GM12891 (cell line): ENCODE measurements at regions not wholly inside any gene's neighbourhood (a gene's known extent, or its start where the extent isn't known, plus 50 kb on each side); places are given as distances from the start of the nearest gene placed in this dataset.

Experiments
- PAX5 ChIP-seq: IDR thresholded peaks from 2 replicates; pipeline ENCODE4 v1.6.1; 2011; ENCODE audit warnings: low read length, moderate library complexity, mild to moderate bottlenecking; ENCODE audit not compliant: insufficient read depth, severe bottlenecking
- POLR2A ChIP-seq: IDR thresholded peaks from 2 replicates; pipeline ENCODE4 v1.6.1; 2011; ENCODE audit warnings: low read depth, low read length, control low read depth
- POLR2AphosphoS5 ChIP-seq: IDR thresholded peaks from 2 replicates; pipeline ENCODE4 v1.6.1; 2011; ENCODE audit warnings: low read depth, low read length, control low read depth
- SPI1 ChIP-seq: IDR thresholded peaks from 2 replicates; pipeline ENCODE4 v1.6.1; 2011; ENCODE audit warnings: low read depth, low read length, control low read depth
- TAF1 ChIP-seq: IDR thresholded peaks from 2 replicates; pipeline ENCODE4 v1.6.1; 2011; ENCODE audit warnings: low read depth, low read length, control low read depth

DNA sequence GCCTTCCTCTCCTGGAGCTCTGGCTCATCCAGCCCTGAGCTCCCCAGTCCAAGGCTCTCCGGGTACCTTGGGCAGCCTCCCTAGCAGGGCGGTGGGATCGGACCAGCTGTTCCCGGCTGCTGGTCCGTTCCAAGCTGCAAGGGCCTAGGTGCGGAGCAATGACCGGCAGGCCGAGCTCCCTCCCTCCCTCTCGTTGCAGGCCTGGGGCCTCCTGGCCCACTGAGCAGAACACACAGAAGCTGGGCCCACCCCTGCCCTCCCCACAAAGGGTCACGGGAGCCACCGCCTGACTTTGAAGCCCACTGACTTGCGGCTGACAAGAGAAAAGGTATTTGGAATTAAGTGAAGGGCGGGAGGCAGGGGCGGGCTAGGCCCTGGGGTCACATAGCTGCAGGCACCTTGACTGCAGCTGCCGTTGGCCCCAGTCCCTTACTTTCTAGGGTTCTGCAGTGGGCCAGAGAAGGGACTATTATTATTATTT, 104.7 kb upstream of the IER5L start:
- TF ChIP-seq POLR2A (no peak), PAX5 (no peak), POLR2AphosphoS5 (no peak), TAF1 (no peak), SPI1 (no peak)
